GM19023 (cell line): ENCODE measurements at regions not wholly inside any gene's neighbourhood (a gene's known extent, or its start where the extent isn't known, plus 50 kb on each side); places are given as distances from the start of the nearest gene placed in this dataset.
A peak's percentile ranks its signal among the peaks of the same experiment; 100 is the strongest.
"Not testable (repeated sequence)": the region's sequence is repeated elsewhere in the genome, so short reads cannot be mapped to it uniquely, and the experiment has no call there.

Experiments
- ATAC-seq: cut with Tn5 transposase; IDR thresholded peaks from one replicate; pipeline ENCODE4 v1.9.1; 2021; ENCODE audit warnings: mild to moderate bottlenecking, moderate library complexity; ENCODE audit not compliant: unreplicated experiment

DNA sequence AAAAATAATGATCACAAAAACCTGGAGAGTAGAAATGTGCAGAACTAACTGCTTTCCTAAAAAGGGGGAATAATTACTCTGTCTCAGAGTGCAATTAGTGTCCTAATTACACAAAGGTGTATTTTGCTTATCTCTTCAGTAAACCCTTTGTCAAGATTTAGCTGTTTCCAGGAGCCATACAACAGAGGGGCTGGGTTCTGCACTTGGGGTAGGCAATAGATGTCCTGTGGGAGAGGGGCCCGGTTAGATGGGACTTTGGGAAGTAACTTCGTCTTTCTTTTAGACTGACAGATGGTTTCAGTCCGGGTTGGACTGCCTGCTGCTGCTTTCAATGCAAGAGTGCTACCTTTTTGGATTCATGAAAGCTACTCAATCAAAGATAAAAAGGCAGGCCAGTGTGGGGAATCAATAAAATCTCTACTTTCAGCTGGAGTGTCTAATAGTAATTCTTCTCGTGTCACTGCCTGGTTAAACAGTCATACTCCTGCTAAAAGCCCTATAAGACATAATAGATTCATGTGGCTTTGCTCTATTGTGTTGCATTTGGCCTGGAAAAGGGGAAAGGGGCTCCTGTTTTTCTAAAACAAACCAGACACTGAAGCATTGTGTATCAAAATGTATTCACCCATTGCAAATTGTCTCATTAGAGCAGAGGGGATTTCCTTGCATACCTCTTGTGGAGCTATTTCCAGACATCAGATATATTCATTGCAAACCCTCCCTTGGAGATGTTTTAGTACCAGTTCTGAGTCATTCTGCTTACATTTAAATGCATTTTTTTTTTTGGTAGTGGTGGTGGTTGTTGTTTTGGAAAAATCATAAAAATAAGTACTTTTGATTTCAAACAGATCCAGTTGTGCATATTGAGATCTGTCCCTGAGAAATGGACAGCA lies 83.3 kb upstream of the PCDH8 start:
- ATAC-seq = no peak

DNA sequence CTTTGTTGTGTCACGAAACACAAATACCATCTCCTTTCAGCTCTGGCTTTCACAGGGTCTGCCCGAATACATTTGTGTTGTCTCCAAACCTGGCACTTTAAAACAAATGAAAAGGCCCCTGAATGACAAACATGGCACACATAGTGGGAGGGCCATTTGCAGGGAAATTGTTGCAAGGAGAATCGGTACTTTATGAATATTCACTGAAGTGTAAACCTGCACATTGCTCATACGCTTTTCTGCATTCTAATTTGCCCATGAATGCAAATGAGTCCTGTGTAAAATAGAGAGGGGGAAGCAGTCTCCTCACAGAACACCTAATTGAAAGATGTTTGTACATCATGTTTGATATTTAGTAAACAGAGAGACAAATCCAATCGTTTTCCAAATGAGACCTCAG lies 82.7 kb upstream of the PCDH8 start:
- no peak for ATAC-seq

DNA sequence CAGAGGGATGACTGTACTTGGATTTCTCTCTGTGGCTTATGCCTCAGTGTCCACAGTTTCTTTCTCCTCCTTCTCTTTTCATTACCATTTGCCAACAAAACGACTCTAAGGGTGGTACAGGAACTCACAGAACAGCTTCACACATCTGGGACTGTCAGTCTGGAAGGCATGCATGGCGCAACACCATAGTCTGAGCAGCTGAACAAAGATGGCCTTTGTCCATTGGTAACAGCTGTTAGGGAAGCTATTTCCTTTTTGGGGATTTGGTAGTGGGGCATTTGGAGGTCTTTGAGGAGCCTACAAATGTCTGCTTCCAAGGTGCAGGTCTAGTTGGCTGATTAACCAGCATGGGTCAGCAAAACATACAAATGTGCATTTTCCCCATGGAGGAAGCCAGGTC lies 81.4 kb upstream of the PCDH8 start:
- no peak for ATAC-seq

DNA sequence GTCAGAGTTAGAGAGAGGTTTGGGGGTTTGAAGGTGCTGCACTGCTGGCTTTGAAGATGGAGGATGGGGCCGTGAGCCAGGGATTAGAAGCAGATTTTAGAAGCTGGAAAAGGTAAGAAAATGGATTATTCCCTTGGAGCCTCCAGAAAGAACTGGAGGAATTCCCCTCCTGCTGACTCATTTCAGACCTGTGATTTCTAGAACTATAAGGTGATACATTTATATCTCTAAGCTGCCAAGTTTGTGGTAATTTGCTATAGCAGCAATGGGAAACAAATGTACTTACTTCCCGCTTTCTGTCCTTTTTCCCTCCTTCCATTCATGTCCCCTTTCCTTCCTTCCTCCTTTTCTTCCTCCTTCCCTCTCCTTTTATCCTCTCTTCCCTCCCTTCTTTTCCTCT lies 78.5 kb upstream of the PCDH8 start:
- no peak for ATAC-seq

DNA sequence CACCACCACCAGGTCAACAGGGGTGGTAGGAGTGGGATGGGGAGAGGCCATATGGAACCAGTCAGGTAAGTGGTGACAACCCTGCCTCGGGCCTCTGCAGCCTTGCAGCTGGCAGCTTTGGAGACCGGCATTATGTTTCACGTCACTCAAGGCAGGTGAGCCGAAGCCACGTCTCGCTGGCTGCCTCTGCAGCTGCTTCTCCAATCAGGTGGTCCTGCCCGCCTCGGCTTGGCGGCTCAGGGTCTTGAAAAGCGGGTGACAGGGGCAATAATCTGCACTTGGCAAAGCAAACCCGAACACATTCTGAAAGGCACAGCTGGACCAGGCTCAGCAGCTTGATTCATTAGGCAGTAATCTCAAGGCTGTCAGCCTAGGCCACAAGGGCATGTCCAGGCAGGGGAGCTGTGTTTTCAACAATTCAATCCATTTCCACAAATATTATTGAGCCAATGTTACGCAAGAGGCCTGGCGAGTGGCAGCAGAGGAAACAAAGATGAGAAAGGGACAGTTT lies 77.4 kb upstream of the PCDH8 start:
- no peak for ATAC-seq

DNA sequence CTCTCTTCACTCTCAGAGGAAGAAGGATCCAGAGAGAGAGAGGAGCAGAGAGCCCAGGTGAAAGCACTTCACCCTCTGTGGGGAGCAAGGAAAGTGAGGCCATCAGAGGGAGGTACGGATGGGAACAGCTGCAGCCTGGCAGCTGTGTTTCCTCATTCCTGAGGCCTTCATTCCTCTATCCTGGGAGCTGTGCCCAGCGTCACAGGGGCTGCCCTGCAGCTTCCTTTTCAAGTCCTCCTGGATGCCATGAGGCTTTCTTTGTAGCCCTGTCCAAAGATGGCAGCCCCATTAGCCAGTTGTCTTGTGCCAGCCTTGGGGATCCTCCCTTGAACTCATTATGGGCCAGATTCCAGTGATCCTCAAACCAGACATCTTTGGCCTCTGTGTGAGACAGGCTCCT lies 76.8 kb upstream of the PCDH8 start:
- no peak for ATAC-seq

DNA sequence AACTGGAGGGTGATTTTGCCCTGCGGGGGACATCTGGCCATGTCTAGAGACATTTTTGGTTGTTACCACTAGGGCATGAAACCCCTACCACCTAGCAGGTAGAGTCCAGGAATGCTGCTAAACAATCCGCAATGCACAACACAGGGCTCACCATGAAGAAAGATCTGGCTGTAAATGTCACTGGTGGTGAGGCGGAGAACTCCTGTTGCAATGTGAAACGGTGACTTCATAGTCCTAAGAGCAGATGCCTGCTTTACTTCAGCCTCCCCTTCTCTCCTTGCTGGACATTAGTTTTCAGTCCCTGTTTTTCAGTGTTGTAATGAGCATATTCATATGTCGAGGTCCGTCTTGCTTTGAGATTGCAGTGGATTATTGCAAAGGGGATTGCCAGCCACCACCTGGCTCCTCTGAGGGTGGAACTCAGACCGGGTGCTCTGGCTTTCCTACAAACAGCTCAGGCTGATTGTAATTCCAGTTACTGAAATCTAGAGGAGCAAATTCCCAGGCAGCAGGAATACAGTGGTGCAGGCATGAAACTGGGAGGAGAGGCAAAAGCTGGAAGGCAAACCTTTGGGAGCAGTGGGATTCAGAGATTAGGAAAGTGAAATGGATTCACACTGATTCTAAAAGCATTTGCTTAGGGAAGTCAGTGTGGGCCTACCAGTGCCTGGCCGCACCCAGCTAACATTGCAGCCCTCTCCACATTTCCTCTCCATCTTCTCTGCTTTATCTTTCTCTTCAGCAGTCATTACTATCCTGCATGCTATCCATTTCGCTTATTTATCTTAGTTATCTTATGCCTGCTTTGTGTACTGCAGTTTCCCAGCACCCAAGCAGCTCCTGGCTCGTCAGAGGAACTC lies 76.1 kb upstream of the PCDH8 start:
- no peak for ATAC-seq

DNA sequence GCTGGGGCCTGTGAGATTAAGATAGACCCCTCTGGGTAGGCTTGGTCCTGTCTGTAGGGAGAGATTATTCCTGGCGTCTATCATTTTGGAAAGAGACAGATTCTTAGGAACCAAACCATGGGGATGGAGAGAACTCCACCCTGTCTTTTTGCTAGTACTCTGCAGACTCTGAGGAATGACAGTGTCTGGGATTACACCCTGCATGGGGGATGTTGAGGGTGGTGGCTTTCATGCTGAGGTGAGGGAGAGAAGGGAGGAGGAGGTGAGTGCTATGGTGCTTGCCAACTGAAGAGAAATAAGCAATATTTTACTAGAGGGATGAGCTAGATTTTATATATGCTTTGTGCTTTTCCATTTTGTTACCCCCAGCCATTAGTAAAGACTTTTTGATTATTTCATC lies 74.5 kb upstream of the PCDH8 start:
- ATAC-seq = no peak

DNA sequence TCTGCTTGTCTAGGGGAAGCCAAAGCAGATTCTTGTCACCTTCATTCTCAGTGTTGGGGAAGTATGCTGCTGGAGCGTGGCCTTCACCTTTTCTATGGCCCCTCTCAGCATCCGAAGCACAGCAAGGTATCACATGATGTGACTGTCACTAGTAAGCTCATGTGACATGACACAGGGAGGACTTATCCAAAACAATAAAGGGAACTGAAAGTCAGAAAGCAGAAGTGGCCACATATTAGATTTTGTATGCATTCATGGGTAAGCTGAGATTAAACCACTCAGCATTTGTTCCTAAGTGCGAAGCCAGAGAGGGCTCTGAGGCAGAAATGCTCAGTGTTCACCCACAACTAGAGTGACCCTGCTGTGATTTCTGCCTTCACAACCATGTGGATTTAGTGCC lies 72.8 kb upstream of the PCDH8 start:
- peak; percentile 93 for ATAC-seq

DNA sequence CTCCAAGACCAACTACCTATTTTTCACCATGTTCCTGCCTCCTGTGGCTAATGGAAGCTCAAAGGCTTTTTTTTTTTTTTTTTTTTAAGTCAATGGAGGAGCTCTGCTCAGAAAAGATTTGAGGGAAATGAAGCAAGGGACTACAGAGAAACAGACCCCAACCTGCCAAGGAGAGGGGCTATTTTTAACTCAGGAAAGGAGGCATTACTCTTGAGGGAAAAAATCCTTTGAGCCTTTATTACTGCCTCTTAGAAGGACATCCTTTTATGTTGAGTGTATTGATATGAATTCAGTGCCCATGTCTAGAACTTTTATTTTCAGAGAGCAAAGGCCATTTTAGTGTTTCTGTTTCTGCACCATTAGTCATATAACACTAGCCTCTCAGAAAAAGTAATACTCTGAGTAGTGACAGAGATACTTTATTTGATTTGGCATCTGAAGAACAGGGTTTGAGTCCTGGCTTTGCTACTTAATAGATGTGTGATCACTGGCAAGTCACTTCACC lies 68.1 kb upstream of the PCDH8 start:
- ATAC-seq = no peak

DNA sequence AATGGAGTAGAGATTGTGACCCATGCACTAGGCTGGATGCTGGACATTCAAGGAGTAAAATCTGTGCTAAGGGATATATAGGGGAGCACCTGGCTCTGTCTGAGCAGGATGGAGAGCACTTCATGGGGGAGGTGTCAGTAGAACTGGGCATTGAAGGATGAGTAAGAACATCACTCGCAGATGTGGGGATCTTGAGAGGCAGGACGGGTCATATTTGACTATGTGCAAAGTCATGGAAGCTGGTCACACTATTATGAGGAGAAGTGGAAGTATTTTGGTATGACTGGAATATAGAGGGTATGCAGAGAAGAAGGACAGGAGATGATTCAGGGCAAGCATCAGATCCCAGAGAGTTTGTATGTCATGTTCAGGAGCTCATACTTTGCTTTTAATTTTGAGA lies 62.9 kb upstream of the PCDH8 start:
- no peak for ATAC-seq

DNA sequence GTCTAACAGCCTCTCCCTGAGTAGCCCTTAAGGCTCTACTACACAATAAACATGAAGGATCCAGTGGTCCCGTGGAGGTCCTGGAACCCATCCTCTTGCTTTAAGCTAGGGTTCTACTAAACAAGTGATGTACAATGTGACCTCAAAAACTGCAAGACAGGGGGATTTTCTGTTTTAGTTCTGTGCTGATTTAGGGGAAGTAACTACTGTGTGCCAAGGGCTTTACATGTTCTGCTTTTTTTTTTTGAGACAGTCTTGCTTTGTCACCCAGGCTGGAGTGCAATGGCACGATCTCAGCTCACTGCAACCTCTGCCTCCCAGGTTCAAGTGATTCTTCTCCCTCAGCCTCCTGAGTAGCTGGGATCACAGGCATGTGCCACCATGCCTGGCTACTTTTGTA lies 61.9 kb upstream of the PCDH8 start:
- not testable (repeated sequence) for ATAC-seq

DNA sequence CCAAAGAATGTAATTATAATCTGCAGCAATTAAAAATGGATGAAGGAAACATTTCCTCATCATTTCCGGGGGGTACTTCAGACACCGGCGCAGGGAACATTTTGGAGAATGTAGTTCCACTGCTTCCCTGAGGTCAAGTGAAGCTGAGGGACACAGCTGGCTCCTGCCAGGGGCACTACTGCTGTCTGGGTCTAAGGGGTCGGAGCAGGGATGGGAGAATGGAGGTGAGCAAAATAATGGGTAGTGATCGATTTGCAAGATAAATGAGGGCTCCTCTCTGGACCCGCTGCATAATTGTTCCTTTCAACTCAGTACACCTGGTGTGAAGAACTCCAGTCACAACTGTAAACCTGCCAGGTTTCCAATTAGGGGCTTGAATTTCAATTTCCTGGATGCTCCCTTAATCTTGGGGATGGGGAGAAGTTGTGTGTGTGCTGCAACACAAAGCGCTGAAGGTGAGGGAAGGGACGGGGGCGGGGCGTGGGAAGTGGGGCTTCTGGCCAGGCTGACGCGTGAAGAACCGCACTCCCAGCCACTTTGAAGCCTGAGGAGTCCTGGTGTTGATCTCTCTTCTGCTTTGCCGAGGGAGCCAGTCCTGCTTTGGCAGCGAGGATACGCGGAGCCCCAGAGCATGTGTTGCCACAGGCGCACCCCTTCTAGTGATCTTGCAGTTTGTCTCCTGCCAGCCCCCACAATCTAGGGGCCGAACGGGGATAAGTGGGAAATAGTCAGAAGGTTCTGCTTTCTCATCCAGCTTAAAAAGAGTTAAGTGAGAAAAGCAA lies 57.9 kb upstream of the PCDH8 start:
- no peak for ATAC-seq

DNA sequence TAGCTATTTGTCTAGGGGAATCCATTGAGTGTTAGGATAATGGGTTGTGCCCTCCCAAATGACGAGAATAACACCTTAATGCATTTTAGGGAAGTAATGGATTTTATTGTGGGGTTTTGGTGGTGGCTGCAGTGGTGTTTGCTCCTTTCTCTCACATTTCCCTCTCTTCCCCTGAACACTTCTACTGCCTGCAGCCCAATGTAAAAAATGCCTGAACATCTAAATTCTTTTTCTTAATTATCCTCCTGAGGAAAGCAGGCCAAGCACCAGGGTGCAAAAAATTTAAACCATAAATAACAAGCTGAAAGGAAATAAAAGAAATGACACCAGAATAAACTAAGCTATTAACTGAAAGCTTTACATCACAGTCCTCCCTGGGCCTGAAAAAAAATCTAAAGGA lies 57.3 kb upstream of the PCDH8 start:
- ATAC-seq = no peak

DNA sequence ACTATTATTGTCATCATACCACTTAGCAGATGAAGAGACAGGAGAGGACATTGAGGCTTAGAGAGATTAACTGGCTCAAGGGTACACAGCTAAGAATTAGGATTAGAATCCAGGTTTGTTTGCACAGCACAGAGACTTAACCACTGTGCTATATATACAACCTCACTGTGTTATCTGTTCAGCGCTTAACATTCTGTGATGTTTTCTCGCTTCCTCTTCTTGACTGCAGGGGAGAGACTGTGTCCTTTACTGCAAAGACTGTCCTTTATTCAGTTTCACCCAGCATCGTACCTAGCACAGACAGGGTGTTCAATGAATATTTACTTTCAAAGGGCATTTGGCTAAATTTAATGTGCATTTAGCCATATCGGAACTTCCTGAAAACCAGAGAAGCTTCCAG lies 54.9 kb upstream of the PCDH8 start:
- ATAC-seq = peak; percentile 96

DNA sequence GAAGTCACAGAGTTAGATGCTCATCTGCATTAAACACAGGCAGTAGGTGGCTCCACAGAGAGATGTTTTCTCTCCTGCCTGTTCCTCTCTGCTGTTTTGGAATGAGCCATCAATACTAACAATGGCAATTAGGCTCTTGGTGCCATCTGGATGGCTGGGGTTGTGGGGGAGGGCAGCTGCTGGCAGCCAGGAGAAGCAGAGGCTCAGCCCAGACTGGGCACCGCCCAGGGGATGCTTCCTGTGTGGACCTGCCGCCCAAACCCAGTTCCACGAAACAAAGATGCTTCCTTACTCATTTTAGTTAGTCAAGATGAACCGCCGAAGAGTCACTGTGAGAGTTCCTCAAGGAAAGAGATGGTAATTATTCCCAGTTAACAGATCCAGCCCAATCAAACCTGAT lies 50.8 kb upstream of the PCDH8 start:
- no peak for ATAC-seq
